Endothelial cell of umbilical vein (primary cell): ENCODE measurements at regions not wholly inside any gene's neighbourhood (a gene's known extent, or its start where the extent isn't known, plus 50 kb on each side); places are given as distances from the start of the nearest gene placed in this dataset.

Source experiments
- BruUV-seq: library from RNA; stranded (reverse); fragments of 400-500 nt; replicated peaks from 2 replicates; lab custom pipeline; 2021; lab: Mats Ljungman, UMichigan
- CTCF ChIA-PET: fragments of 300-600, 350-600 bp; sonication (Branson Sonifier 250); formaldehyde crosslinking; loops from one replicate; lab custom pipeline; 2021; ENCODE audit warnings: antibody characterized with exemption, inconsistent platforms; lab: Charles Lee
- POLR2A ChIA-PET: fragments of 300-600, 350-600 bp; sonication (Branson Sonifier 250); formaldehyde crosslinking; loops from one replicate; lab custom pipeline; 2021; ENCODE audit warnings: antibody characterized with exemption, inconsistent platforms; lab: Charles Lee
- DNase-seq: peaks from one replicate; pipeline ENCODE4 v3.0.0-alpha.2; 2011; ENCODE audit warnings: low read depth, low spot score
- FAIRE-seq: peaks from 2 replicates; lab custom pipeline; 2011; peaks lifted over from hg19 to GRCh38; lab: Jason Lieb, UNC
- H2AFZ ChIP-seq: 2 replicates; pipeline ENCODE4 v1.6.0; 2012; ENCODE audit warnings: low read depth, low read length, control low read depth, inconsistent platforms
- H3K27ac ChIP-seq: 2 replicates; pipeline ENCODE4 v1.5.1; 2011; ENCODE audit warnings: low read depth, mild to moderate bottlenecking, control low read depth, low read length, moderate library complexity; ENCODE audit not compliant: insufficient read depth
- H3K27me3 ChIP-seq, 2 experiments: 2 replicates each; pipeline versions ENCODE4 v1.6.0 to v1.6.1; 2011; ENCODE audit warnings: low read length in 2 of 2, mixed read lengths in 1 of 2; ENCODE audit not compliant: control insufficient read depth in 2 of 2, insufficient read depth in 2 of 2
- H3K36me3 ChIP-seq, 2 experiments: 2 replicates in 1 of 2; 3 replicates in 1 of 2; pipeline ENCODE4 v1.5.1; 2011; ENCODE audit warnings: low read length in 2 of 2, mild to moderate bottlenecking in 1 of 2, moderate library complexity in 1 of 2; ENCODE audit not compliant: control insufficient read depth in 2 of 2, insufficient read depth in 2 of 2; ENCODE audit errors: extremely low read depth in 1 of 2
- H3K4me1 ChIP-seq: 3 replicates; pipeline ENCODE4 v1.5.1; 2011; ENCODE audit warnings: mild to moderate bottlenecking, low read length; ENCODE audit not compliant: control insufficient read depth, insufficient read depth; ENCODE audit errors: extremely low read depth
- H3K4me2 ChIP-seq: 2 replicates; pipeline ENCODE4 v1.6.1; 2011; ENCODE audit warnings: low read length, control low read depth, mixed read lengths; ENCODE audit not compliant: insufficient read depth
- H3K4me3 ChIP-seq, 3 experiments: fragments of 200-600 bp in 1 of 3; sonication (generic), shearing (Covaris generic) in 1 of 3; replicated peaks in 1 of 3; 2 replicates each; pipeline ENCODE4 v1.5.1; 2011 to 2016; ENCODE audit warnings: control low read depth in 3 of 3, low read length in 3 of 3, mild to moderate bottlenecking in 2 of 3, inconsistent platforms in 1 of 3, low read depth in 1 of 3, moderate library complexity in 1 of 3; ENCODE audit not compliant: insufficient read depth in 1 of 3
- H3K79me2 ChIP-seq: 2 replicates; pipeline ENCODE4 v1.6.0; 2012; ENCODE audit warnings: low read length, inconsistent platforms; ENCODE audit not compliant: control insufficient read depth, insufficient read depth
- H3K9ac ChIP-seq: replicated peaks from 2 replicates; pipeline ENCODE3; 2011; ENCODE audit warnings: low read length, control low read depth; ENCODE audit not compliant: insufficient read depth; ENCODE audit errors: extremely low read depth
- H3K9me1 ChIP-seq: replicated peaks from 3 replicates; pipeline ENCODE4 v1.6.0; 2011; ENCODE audit warnings: mild to moderate bottlenecking, low read length; ENCODE audit not compliant: control insufficient read depth, insufficient read depth; ENCODE audit errors: extremely low read depth
- H3K9me3 ChIP-seq: replicated peaks from 2 replicates; pipeline ENCODE4 v1.5.1; 2012; ENCODE audit warnings: low read length, inconsistent platforms; ENCODE audit not compliant: control insufficient read depth, insufficient read depth
- H4K20me1 ChIP-seq: replicated peaks from 2 replicates; pipeline ENCODE3; 2011; ENCODE audit warnings: mild to moderate bottlenecking, low read length; ENCODE audit not compliant: control insufficient read depth, insufficient read depth; ENCODE audit errors: extremely low read depth
- CTCF ChIP-seq, 2 donors: IDR thresholded peaks; 1 replicate in 1 of 2; 2 replicates in 1 of 2; pipeline ENCODE4 v1.5.1; 2011; ENCODE audit warnings: low read length in 2 of 2, mild to moderate bottlenecking in 2 of 2, moderate library complexity in 2 of 2, control low read depth in 1 of 2, inconsistent platforms in 1 of 2, low read depth in 1 of 2; ENCODE audit not compliant: insufficient read depth in 1 of 2; ENCODE audit errors: extremely low read depth in 1 of 2
- EZH2 ChIP-seq: IDR thresholded peaks from 2 replicates; pipeline ENCODE4 v1.6.1; 2012; ENCODE audit warnings: borderline replicate concordance, low read depth, mild to moderate bottlenecking, moderate library complexity, low read length, inconsistent platforms; ENCODE audit not compliant: severe bottlenecking
- FOS ChIP-seq: IDR thresholded peaks from 2 replicates; pipeline ENCODE4 v1.6.1; 2011; ENCODE audit warnings: mild to moderate bottlenecking, low read length, moderate library complexity, borderline replicate concordance; ENCODE audit not compliant: insufficient read depth
- GATA2 ChIP-seq: IDR thresholded peaks from 2 replicates; pipeline ENCODE4 v1.7.0; 2011; ENCODE audit warnings: low read depth, mild to moderate bottlenecking, moderate library complexity, mixed read lengths, low read length; ENCODE audit not compliant: insufficient read length, insufficient read depth
- JUN ChIP-seq: IDR thresholded peaks from 2 replicates; pipeline ENCODE4 v1.6.1; 2011; ENCODE audit warnings: borderline replicate concordance, low read depth; ENCODE audit not compliant: insufficient read length, insufficient read depth
- MAX ChIP-seq: IDR thresholded peaks from 2 replicates; pipeline ENCODE4 v1.6.1; 2011; ENCODE audit not compliant: insufficient read depth, insufficient read length
- MYC ChIP-seq: IDR thresholded peaks from one replicate; pipeline ENCODE4 v1.6.1; 2011; ENCODE audit warnings: mild to moderate bottlenecking, low read depth, low read length
- POLR2A ChIP-seq: IDR thresholded peaks from 2 replicates; pipeline ENCODE4 v1.6.1; 2012; ENCODE audit warnings: low read depth, mild to moderate bottlenecking, control low read depth, low read length
- POLR2AphosphoS5 ChIP-seq: IDR thresholded peaks from 2 replicates; pipeline ENCODE4 v1.6.1; 2012; ENCODE audit warnings: low read depth, mild to moderate bottlenecking, control low read depth, low read length, moderate library complexity; ENCODE audit not compliant: insufficient read depth
- dilution Hi-C: fragments of 300-500 bp; cut with MboI; formaldehyde crosslinking; loops from one replicate; pipeline ENCODE4 v1.15.0; 2019; ENCODE audit warnings: low sequenced_read_pairs; ENCODE audit not compliant: extremely low pct_ligation_motif_present
- intact Hi-C: fragments of 100-400 bp; cut with micrococcal nuclease; formaldehyde crosslinking; loops from one replicate; pipeline ENCODE4 v1.10.0; 2022

GRCh38 chr6:73985891-73986290 is 289.9 kb downstream of the CD109 start:
- peak; percentile 10 for DNase-seq
- intact Hi-C loops: no loop called here

More at GRCh38 chr6:73985891-73986290, 289.9 kb downstream of the CD109 start:
- TF ChIP-seq POLR2A (no peak), MYC (no peak), MAX (no peak), POLR2AphosphoS5 (no peak), JUN (no peak), FOS (no peak), GATA2 (no peak), CTCF (IDR thresholded peaks at IDR 0.05; ENCODE audit: extremely low read depth in 1 of 2, insufficient read depth in 1 of 2, low read depth in 1 of 2, low read length in 2 of 2) (no peak), EZH2 (no peak)
- ChIA-PET POLR2A (no interaction called here), CTCF (interaction anchor here (0.5 to 2.0 kb wide), 7 partner anchors 9 to 1223 kb away, joined by 3 to 19 read pairs (median 4); no protein-coding TSS in a partner anchor)
- Histone ChIP-seq H3K27ac (no peak overlapping the region), H3K4me1 (no peaks in the 10 kb centered on the region), H3K4me3 (no peak overlapping the region), H3K9me3 (no peaks in the 10 kb centered on the region), H3K9me1 (no peaks in the 10 kb centered on the region), H3K27me3 (peaks cover 5 to 6% of the 10 kb centered on the region in 2 experiments), H3K36me3 (no peaks in the 10 kb centered on the region), H3K79me2 (no peaks in the 10 kb centered on the region), H3K4me2 (no peak overlapping the region), H2AFZ (no peak overlapping the region), H3K9ac (no peak overlapping the region), H4K20me1 (no peaks in the 10 kb centered on the region)
- BruUV-seq: no TSS peak
- dilution Hi-C loops: no loop called here
- no peak for FAIRE-seq
